ENCODE measurements at regions not wholly inside any gene's neighbourhood (a gene's known extent, or its start where the extent isn't known, plus 50 kb on each side); places are given as distances from the start of the nearest gene placed in this dataset.

DNA sequence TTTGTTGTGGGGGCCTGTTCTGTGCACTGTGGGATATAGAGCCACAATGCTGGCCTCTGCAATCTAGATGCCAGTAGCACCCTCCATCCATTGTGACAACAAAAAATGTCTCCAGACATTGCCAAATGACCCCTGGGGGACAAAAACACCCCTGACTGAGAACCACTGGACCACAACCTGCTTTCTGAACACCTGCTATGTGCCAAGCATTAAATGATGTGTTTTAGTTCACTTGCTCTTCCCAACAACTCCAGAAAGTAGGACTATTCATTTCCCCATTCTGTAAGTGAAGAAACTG lies 367.0 kb upstream of the ERCC4 start:
- no peaks in the 10 kb centered on the region for H3K36me3 ChIP-seq (replicated peaks in 1 of 2; ENCODE audit: control insufficient read depth in 1 of 2, insufficient read depth in 2 of 2, low read length in 2 of 2)
- intact Hi-C loops (cut with micrococcal nuclease; ENCODE audit: unreplicated experiment) (no loop called here), in situ Hi-C loops (cut with HindIII; ENCODE audit: extremely low pct_ligation_motif_present, low pct_unique_long_range_greater_than_20kb) (no loop called here)
- no peaks in the 10 kb centered on the region for H4K20me1 ChIP-seq (ENCODE audit: insufficient read depth, low read length)
- no TSS peak for BruUV-seq (replicated peaks)
- no peak overlapping the region for H2AFZ ChIP-seq (ENCODE audit: low read length)
- TF ChIP-seq ZZZ3 (CRISPR knock-in tag; IDR thresholded peaks at IDR 0.05; ENCODE audit: borderline replicate concordance): no peak
- TF ChIP-seq KDM2A (CRISPR knock-in tag; IDR thresholded peaks at IDR 0.05; ENCODE audit: borderline replicate concordance, low read depth): no peak
- TF ChIP-seq KMT2A (CRISPR knock-in tag; IDR thresholded peaks at IDR 0.05): no peak
- H3K9me3 ChIP-seq (ENCODE audit: low read length): no peaks in the 10 kb centered on the region
- H3K4me2 ChIP-seq (ENCODE audit: low read depth, low read length): no peak overlapping the region
- ATAC-seq: no peak
- POLR2A ChIA-PET: no interaction called here
- no peak overlapping the region for H3K4me3 ChIP-seq (replicated peaks in 1 of 3; ENCODE audit: insufficient read depth in 1 of 3, low read depth in 2 of 3, low read length in 3 of 3)
- no peak for FAIRE-seq
- H3K9ac ChIP-seq (ENCODE audit: insufficient read depth, low read depth, low read length): no peak overlapping the region
- H3K79me2 ChIP-seq (ENCODE audit: insufficient read depth, low read length): no peaks in the 10 kb centered on the region
- DNase-seq (ENCODE audit: low spot score): no peak
- peaks cover 0 to 9% of the 10 kb centered on the region in 2 experiments; a peak in 1 of 5 replicates for H3K27me3 ChIP-seq (ENCODE audit: control insufficient read depth in 1 of 2, insufficient read depth in 2 of 2, low read length in 2 of 2)
- no peak overlapping the region for H3K27ac ChIP-seq (ENCODE audit: extremely low read length, insufficient read depth, low read length)
- no peaks in the 10 kb centered on the region for H3K4me1 ChIP-seq (ENCODE audit: insufficient read depth, low read length)
- CTCF ChIA-PET (ENCODE audit: low intra/inter-chr PET ratio, low total read pairs): no interaction called here

DNA sequence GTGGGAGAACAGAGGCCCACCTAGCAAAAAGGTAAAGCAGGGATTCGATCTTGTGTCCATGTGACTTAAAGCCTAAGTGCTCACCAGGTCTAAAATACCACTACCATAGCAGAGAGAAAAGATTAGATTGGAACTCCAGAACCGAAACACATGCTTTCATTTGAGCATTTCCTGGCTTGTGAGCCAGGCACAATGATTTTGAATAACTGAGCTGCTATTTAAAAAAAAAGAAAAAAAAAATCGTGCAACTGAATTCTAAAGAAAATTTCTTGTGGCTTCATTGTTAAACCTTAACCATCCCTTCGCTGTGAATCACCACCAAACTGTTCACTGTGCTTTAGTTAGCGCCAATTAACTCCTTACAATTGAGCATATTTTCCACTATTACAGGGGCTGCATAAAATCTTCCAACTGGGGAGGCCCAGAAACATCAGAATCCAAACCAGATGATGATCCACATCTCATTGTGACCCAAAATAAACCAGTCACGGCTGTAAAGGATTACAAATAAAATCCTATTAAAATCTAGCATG lies 366.4 kb upstream of the ERCC4 start:
- Histone ChIP-seq H3K4me1 (ENCODE audit: insufficient read depth, low read length) (no peaks in the 10 kb centered on the region), H3K27ac (ENCODE audit: extremely low read length, insufficient read depth, low read length) (no peak overlapping the region), H3K36me3 (replicated peaks in 1 of 2; ENCODE audit: control insufficient read depth in 1 of 2, insufficient read depth in 2 of 2, low read length in 2 of 2) (no peaks in the 10 kb centered on the region), H4K20me1 (ENCODE audit: insufficient read depth, low read length) (no peaks in the 10 kb centered on the region), H3K4me3 (replicated peaks in 1 of 3; ENCODE audit: insufficient read depth in 1 of 3, low read depth in 2 of 3, low read length in 3 of 3) (no peak overlapping the region), H3K4me2 (ENCODE audit: low read depth, low read length) (no peak overlapping the region), H3K27me3 (ENCODE audit: control insufficient read depth in 1 of 2, insufficient read depth in 2 of 2, low read length in 2 of 2) (peaks cover 0 to 9% of the 10 kb centered on the region in 2 experiments; a peak in 1 of 5 replicates), H3K9me3 (ENCODE audit: low read length) (no peaks in the 10 kb centered on the region), H3K79me2 (ENCODE audit: insufficient read depth, low read length) (no peaks in the 10 kb centered on the region), H3K9ac (ENCODE audit: insufficient read depth, low read depth, low read length) (no peak overlapping the region), H2AFZ (ENCODE audit: low read length) (no peak overlapping the region)
- 6% methylated on average over 6 of the region's 6 CpGs for WGBS (ENCODE audit: low lambda C conversion rate)
- CTCF ChIA-PET (ENCODE audit: low intra/inter-chr PET ratio, low total read pairs): no interaction called here
- no peak for ATAC-seq
- in situ Hi-C loops (cut with HindIII; ENCODE audit: extremely low pct_ligation_motif_present, low pct_unique_long_range_greater_than_20kb): no loop called here
- no peak for FAIRE-seq
- TF ChIP-seq ZNF772 (CRISPR knock-in tag; IDR thresholded peaks at IDR 0.05) (no peak), TBX2 (CRISPR knock-in tag; IDR thresholded peaks at IDR 0.05; ENCODE audit: borderline replicate concordance) (no peak), RAD51 (IDR thresholded peaks at IDR 0.05; ENCODE audit: borderline replicate concordance) (no peak), ZSCAN25 (CRISPR knock-in tag; IDR thresholded peaks at IDR 0.05) (no peak), MAFG (CRISPR knock-in tag; IDR thresholded peaks at IDR 0.05) (no peak), AKAP8 (CRISPR knock-in tag; IDR thresholded peaks at IDR 0.05) (no peak), ZNF230 (CRISPR knock-in tag; IDR thresholded peaks at IDR 0.05) (no peak), ZNF432 (CRISPR knock-in tag; IDR thresholded peaks at IDR 0.05; ENCODE audit: borderline replicate concordance) (no peak), IKZF4 (CRISPR knock-in tag; IDR thresholded peaks at IDR 0.05; ENCODE audit: borderline replicate concordance, low read depth, not compliant biosample characterization) (no peak), STAT5B (CRISPR knock-in tag; IDR thresholded peaks at IDR 0.05) (no peak), SCMH1 (CRISPR knock-in tag; IDR thresholded peaks at IDR 0.05; ENCODE audit: borderline replicate concordance) (no peak), ZNF30 (CRISPR knock-in tag; IDR thresholded peaks at IDR 0.05) (no peak), RNF2 (conservative IDR thresholded peaks at IDR 0.05; ENCODE audit: low read depth) (no peak), RBAK (CRISPR knock-in tag; IDR thresholded peaks at IDR 0.05) (no peak)
- TF ChIP-seq, protein P1, sequence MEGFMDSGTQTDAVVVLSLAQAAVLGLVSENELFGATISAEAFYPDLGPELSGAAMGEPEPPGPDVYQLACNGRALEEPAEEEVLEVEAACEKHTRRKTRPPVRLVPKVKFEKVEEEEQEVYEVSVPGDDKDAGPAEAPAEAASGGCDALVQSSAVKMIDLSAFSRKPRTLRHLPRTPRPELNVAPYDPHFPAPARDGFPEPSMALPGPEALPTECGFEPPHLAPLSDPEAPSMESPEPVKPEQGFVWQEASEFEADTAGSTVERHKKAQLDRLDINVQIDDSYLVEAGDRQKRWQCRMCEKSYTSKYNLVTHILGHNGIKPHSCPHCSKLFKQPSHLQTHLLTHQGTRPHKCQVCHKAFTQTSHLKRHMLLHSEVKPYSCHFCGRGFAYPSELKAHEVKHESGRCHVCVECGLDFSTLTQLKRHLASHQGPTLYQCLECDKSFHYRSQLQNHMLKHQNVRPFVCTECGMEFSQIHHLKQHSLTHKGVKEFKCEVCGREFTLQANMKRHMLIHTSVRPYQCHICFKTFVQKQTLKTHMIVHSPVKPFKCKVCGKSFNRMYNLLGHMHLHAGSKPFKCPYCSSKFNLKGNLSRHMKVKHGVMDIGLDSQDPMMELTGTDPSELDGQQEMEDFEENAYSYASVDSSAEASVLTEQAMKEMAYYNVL (CRISPR knock-in tag; IDR thresholded peaks at IDR 0.05; ENCODE audit: borderline replicate concordance): no peak
- DNase-seq (ENCODE audit: low spot score): no peak
- POLR2A ChIA-PET: no interaction called here
- intact Hi-C loops (cut with micrococcal nuclease; ENCODE audit: unreplicated experiment): no loop called here
- no TSS peak for BruUV-seq (replicated peaks)
